HG03520 (cell line): ENCODE measurements at regions not wholly inside any gene's neighbourhood (a gene's known extent, or its start where the extent isn't known, plus 50 kb on each side); places are given as distances from the start of the nearest gene placed in this dataset.

Source experiments
- ATAC-seq: cut with Tn5 transposase; IDR thresholded peaks from one replicate; pipeline ENCODE4 v1.9.1; 2021; ENCODE audit warnings: mild to moderate bottlenecking, moderate library complexity; ENCODE audit not compliant: unreplicated experiment

GRCh38 chr10:83153714-83154113, 985.6 kb upstream of the GHITM start:
- ATAC-seq, result no peak

DNA sequence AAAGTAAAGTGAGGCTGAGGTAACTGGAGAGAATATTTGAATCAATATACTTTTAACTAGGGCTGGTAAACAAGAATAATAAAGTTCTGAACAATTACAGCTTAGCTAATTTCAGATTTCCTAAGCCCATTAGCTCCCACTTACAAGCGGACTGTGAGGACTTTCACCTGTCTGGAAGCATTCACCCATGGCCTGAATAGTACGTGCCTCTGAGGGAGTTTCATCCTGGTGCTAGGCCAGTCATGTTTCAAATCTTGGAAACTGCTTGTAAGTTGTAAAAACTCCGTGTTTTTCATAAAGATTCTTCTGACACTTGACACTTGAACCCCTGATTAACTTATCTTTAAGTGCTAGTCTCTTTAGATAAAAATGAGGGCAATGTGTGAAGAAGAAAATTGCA, 975.2 kb upstream of the GHITM start:
- no peak for ATAC-seq

DNA sequence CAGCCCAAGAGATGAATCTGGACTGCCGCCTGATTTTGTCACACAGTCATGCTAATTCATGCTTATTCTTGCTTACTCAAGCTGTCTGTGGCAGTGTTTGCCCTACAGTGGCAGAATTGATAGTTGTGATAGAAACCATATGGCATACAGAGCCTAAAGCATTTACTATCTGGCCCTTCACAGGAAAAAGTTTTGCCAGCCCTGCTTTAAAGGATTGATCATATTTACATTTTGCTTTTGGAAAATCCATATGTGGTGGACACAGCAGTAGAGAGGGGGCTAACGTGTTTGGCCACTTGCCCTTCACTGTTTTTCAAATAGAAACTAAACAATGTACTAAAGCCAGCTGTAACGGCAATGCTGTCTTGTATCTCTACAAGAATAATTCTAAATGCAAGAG, 974.0 kb upstream of the GHITM start:
- ATAC-seq, result no peak

DNA sequence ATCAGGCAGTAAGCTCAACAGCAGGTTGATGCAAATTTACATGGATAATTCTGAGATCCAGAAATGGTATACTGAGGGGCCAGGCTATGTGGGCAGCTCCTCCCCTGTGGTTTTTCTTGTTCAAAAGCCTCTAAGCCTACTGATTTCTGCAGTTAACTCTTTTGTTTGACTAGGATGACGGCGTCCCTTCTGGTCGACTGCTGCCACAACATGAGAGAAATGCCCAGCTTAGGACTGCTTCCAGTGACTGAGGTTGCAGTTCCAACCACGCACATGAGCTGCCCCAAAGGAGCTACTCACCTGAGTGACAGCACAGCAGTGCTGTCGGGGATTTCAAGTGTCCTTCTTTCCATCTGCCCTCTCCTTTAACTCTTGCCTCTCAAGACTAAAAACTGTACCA, 973.0 kb upstream of the GHITM start:
- no peak for ATAC-seq

GRCh38 chr10:83167081-83167480, 972.2 kb upstream of the GHITM start:
- ATAC-seq, result no peak

- ATAC-seq, result no peak
Observed at GRCh38 chr10:83176901-83177300, 962.4 kb upstream of the GHITM start.

DNA sequence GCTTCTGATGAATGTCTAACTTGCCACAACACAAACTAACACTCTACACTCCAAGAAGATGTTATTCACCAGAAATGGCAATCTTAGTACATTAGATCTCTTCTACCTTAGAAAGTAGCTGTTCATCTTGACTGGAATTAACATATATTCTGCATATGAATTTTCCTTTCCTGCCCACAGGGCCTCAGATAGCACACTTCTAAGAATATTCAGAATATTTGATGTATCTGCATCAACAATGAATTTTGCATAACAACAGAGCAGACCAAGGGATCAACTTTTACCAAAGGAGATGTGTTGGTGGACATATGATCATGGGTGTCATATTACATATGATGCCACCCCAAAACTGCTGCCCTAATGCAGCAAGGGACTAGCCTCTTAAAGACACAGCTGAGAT, 960.8 kb upstream of the GHITM start:
- ATAC-seq, result no peak

GRCh38 chr10:83179371-83179770, 959.9 kb upstream of the GHITM start:
- ATAC-seq, result no peak

- ATAC-seq, result no peak
Observed at GRCh38 chr10:83182076-83182475, 957.2 kb upstream of the GHITM start.

GRCh38 chr10:83184641-83185040, 954.7 kb upstream of the GHITM start:
- no peak for ATAC-seq

GRCh38 chr10:83190614-83191013, 948.7 kb upstream of the GHITM start:
- no peak for ATAC-seq

GRCh38 chr10:83193026-83193425, 946.3 kb upstream of the GHITM start:
- no peak for ATAC-seq

DNA sequence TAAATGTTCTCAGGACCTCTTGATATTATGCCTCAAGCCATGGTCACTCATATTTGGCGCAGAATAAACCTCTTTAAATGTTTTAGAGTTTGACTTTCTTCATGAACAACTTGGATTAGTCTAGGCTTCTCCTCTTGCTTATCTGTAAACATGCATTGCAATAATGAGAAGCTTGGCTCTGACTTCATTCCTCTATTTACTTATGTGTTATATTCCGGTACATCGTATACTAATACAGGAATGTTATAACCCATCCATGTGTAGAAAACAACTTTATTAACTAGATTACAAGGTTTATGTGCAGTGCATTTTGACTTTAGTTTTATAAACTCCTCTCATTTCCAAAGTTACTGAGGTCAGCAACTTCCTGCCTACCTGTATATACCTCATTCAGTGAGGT, 944.3 kb upstream of the GHITM start:
- no peak for ATAC-seq

DNA sequence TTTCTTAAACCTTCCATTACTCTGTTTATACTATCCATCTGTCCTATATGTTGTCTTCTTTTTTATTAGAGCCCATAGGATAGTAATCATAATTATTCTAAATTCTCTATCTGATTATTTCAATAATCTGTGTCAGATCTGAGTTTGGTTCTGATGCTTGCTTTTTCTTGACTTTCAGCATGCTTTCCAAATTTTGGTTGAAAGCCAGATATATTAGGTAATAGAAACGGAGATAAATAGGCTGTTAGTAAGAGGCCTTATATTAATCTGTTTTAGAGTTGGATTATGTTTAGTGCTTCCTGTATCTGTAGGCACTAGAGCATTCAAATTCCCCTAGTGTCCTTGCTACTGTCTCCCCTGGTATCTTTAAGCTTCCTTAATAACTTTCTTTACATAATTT, 939.9 kb upstream of the GHITM start:
- ATAC-seq, result no peak

- no peak for ATAC-seq
Observed at GRCh38 chr10:83205861-83206260, 933.4 kb upstream of the GHITM start.

DNA sequence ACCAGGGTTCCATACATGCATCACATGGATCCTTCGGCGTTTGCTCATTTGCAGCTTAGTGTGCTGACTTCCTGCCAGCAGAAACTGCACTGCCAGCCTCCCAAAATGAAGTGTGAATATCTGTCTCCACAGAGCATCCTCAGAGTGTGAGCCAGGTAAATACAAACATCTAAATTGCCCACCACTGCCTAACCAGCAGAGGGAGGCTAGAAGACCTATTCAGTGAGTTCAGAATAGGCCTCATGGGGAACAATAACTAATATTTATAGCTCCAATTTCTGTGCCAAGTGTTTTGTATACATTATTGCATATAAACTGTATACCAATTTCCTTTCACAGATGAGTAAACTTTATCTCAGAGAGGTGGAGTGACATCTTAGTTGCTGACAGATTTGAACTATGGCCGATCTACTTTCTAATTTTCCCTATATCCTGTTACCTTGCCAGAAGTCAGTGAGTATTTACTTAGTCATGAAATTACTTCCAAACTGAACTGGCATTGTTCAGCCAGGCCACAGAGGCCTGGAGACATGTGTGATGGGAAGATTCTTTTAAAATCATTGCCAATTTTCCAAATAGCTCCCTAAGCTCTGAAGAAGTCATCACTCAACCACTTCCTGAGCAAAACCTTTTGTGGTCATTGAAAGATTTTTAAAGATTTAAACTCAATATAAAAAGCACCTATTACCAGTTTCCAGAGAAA, 926.5 kb upstream of the GHITM start:
- no peak for ATAC-seq

- no peak for ATAC-seq
Observed at GRCh38 chr10:83214136-83214535, 925.2 kb upstream of the GHITM start.

- ATAC-seq, result no peak
Observed at GRCh38 chr10:83218205-83218604, 921.1 kb upstream of the GHITM start.

DNA sequence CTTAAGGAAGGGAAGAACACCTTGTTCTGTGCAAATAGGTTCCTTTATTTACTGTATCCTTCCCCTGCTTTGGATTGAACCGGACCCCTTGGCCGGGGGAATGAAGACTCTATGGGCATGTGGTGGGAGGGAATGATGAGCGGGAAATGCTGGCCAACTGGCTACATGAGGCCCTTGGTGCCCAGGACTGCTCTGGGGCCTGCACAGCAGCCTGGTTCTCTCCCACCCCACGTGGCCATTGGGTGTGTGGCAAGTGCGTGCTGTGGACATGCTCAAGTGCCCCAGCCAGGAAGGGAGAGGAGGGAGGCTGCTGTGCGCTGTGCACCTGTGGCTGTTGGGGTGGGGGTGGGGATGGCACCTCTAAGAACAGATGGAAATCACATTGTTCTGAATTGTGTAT, 917.0 kb upstream of the GHITM start:
- no peak for ATAC-seq

DNA sequence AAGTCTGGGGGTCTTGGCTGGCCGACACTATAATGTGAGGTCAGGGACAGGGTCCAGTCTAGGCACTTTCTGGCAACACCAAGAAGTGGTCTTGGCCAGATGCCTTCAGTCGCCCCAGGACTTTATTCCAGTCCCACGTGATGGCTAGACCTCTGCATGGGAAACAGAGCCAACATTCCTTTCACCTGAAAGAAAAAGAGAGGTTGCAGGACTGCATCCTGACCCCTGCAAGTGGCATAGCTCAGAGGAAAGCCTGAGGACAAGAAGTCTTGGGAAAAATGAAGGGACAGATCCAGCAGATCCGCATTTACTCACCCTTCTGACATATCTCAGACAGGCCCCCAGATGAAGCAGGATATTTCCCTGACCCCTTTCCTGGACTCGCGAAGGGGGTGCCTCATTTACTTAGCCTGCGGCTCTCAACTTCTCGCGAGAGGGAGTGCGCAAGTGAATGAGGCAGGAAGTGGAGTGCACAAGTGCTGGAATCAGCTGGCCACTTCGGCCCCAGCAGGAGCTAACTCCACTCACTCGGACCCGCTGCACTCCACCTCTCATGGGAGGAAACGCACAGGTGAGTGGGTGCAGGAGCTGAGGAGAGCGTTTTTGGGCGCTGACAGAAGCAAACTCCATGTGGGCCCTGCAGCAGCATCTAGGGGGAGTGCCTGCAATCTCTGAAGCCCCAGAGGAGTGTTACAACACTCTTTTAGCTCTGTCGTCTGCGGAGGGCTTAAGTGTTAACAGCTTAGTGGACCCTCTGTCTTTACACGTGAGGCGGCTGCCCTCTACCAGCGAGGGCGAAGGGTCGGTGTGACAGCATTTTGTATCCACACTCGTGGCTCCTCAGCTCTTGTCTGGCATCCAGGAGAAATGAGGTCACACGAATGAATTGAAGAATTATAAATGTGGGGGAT, 916.2 kb upstream of the GHITM start:
- no peak for ATAC-seq

DNA sequence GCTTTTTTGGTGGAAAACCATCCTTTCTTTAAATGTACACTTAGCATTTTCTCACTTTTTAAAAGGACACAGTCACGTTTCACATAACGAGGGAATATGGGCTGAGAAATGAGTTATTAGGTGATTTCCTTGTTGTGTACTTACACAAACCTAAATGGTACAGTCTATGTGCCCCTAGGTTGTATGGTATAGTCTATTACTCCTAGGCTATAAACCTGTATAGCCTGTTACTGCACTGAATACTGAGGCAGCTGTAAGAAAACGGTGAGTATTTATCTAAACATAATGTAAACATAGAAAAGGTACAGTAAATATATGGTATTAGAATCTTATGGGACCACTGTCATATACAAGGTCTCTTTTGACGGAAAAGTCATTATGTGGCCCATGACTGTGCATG, 913.5 kb upstream of the GHITM start:
- no peak for ATAC-seq

- no peak for ATAC-seq
Observed at GRCh38 chr10:83229991-83230390, 909.3 kb upstream of the GHITM start.
